HG02938 (cell line): ENCODE measurements at regions not wholly inside any gene's neighbourhood (a gene's known extent, or its start where the extent isn't known, plus 50 kb on each side); places are given as distances from the start of the nearest gene placed in this dataset.
"Not testable (repeated sequence)": the region's sequence is repeated elsewhere in the genome, so short reads cannot be mapped to it uniquely, and the experiment has no call there.

ENCODE experiments used
- ATAC-seq: cut with Tn5 transposase; IDR thresholded peaks from one replicate; pipeline ENCODE4 v1.9.1; 2021; ENCODE audit warnings: mild to moderate bottlenecking, moderate library complexity; ENCODE audit not compliant: unreplicated experiment

- no peak for ATAC-seq
These were observed 1587.0 kb upstream of the PRR20A start for GRCh38 chr13:55553701-55554100.

- no peak for ATAC-seq
These were observed 1586.0 kb upstream of the PRR20A start for GRCh38 chr13:55554741-55555140.

- ATAC-seq = no peak
These were observed 1580.4 kb upstream of the PRR20A start for GRCh38 chr13:55560331-55560730.

- no peak for ATAC-seq
These were observed 1577.5 kb upstream of the PRR20A start for GRCh38 chr13:55563267-55563666.

- no peak for ATAC-seq
These were observed 1574.4 kb upstream of the PRR20A start for GRCh38 chr13:55566334-55566733.

GRCh38 chr13:55566779-55567178, 1573.9 kb upstream of the PRR20A start:
- no peak for ATAC-seq

- no peak for ATAC-seq
These were observed 1572.7 kb upstream of the PRR20A start for GRCh38 chr13:55567721-55568625.

- no peak for ATAC-seq
These were observed 1571.6 kb upstream of the PRR20A start for GRCh38 chr13:55569082-55569481.

- ATAC-seq = no peak
These were observed 1571.2 kb upstream of the PRR20A start for GRCh38 chr13:55569514-55569913.

GRCh38 chr13:55570371-55570770, 1570.3 kb upstream of the PRR20A start:
- no peak for ATAC-seq

GRCh38 chr13:55571237-55571867, 1569.4 kb upstream of the PRR20A start:
- ATAC-seq = no peak

GRCh38 chr13:55572408-55572807, 1568.3 kb upstream of the PRR20A start:
- ATAC-seq = no peak

- no peak for ATAC-seq
These were observed 1567.9 kb upstream of the PRR20A start for GRCh38 chr13:55572862-55573261.

- no peak for ATAC-seq
These were observed 1567.2 kb upstream of the PRR20A start for GRCh38 chr13:55573565-55573964.

- ATAC-seq = no peak
These were observed 1564.3 kb upstream of the PRR20A start for GRCh38 chr13:55576389-55576788.

GRCh38 chr13:55577082-55577846, 1563.5 kb upstream of the PRR20A start:
- no peak for ATAC-seq

GRCh38 chr13:55577847-55578210, 1562.9 kb upstream of the PRR20A start:
- ATAC-seq = no peak

GRCh38 chr13:55582294-55582693, 1558.4 kb upstream of the PRR20A start:
- not testable (repeated sequence) for ATAC-seq

- ATAC-seq = no peak
These were observed 1556.6 kb upstream of the PRR20A start for GRCh38 chr13:55583953-55584593.

- ATAC-seq = no peak
These were observed 1537.9 kb upstream of the PRR20A start for GRCh38 chr13:55602784-55603183.

- no peak for ATAC-seq
These were observed 1534.6 kb upstream of the PRR20A start for GRCh38 chr13:55606045-55606665.
